AG08395 (cell line): ENCODE measurements at regions not wholly inside any gene's neighbourhood (a gene's known extent, or its start where the extent isn't known, plus 50 kb on each side); places are given as distances from the start of the nearest gene placed in this dataset.

ENCODE experiments used
- DNase-seq: peaks from one replicate; pipeline ENCODE4 v3.0.0; 2012; ENCODE audit warnings: mixed read lengths, low spot score

DNA sequence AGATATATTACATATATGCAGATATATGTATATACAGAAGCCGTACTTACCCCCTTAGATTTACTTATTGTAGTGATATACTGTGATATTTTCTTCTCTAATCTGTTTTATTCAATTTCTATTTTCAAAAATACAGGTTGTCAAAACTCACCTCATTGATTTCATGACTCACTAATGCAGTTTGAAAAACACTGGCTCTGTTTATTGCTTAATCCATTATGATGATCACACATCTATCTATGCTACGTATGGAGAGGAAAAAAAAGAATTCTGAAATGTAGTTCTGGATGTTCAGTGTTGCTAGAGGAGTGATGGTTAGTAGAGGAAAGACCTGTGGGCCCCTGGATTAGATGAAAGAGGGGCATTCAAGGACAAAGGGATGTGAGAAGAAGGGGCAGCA, 121.0 kb upstream of the RPS23 start:
- no peak for DNase-seq

DNA sequence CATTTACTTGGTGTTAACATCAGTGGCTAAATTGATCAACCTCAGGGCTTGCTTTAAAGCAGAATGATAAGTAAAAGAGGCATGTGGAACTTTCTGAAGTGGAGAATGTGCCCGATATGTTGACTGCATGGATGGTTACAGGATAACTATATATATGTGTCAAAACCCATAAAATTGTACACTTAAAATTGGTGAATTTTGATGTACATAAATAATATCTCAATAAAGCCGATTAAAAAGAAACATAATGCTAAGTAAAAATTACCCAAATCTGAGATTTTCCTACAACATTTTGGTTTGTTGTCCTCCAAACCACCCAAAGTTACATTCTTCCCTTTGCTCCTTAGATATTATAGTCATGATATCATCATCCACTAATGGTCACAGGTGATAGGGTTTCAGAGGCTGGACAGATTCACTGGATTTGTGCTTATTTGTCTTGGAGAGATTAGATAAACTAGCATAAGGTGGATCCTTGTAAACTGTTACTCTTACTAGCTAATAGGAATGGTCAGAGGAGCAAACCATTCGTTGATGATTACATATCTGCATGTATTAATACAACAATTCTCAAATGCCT, 119.7 kb upstream of the RPS23 start:
- DNase-seq: no peak

DNA sequence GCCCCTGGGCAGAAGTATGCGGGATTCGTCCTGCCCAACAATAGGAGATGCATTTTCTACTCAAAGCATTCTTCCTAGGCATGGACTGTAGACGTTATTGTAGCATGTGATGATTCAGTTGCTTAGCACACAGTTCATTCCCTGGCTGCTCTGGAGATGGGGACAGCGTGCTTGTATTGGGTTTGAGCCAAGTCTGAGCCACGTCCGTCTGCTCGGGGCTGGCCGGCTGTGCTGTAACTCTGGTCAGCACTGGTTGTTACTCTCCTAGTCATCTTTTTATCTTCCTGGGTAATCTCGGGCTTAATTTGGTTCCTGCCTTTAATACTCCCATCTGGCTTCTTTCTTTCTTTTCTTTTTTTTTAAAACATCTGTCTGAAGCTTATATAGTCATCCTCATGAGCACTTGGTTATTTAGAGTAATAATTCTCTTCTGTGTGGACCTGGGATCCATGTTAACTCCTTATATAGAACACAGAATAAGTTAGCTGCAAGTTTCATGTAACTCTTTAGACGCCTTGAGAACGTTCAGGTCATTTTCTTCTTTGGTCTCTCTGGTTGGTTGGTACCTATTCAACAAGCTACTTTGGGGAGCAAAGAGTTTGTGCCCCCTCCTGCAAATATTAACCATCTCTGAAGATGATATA, 118.8 kb upstream of the RPS23 start:
- peak; percentile 93 for DNase-seq

DNA sequence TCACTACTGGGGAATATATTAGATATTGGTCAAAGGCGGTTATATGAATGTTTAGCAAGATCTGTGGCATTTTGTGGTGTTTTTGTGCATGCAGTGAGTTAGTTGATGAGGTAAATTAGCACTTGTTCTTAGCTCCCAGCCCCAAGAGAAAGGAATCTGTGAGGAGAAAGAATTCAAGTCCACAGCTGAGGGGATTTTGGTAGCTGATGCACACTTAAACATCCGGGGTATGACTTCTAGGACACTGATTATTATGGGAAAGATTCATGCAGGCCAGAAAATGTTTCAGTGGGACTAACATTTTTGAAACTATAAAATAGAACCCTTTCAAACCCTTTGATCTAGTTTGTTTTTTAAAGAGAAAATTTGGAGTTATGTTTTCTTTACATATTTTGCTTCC, 118.2 kb upstream of the RPS23 start:
- DNase-seq: no peak

DNA sequence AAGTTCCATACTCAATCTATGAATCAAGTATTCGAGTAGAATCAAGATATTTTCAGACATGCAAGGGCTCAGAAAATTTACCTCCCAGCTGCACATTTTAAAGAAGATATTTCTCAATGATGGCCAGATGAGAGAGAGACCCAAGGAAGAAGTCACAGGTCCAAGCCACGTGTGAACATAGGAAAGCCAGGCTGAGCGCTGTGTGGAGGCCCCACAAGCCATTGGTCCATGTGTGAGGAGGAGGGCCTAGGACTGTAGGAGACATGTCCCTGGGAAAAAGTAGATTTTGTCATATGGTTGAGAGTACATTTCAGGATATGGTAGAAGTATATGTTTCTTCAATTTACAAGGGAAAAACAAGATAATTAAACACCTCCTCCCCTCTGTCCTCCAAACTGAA, 115.8 kb upstream of the RPS23 start:
- DNase-seq: no peak

DNA sequence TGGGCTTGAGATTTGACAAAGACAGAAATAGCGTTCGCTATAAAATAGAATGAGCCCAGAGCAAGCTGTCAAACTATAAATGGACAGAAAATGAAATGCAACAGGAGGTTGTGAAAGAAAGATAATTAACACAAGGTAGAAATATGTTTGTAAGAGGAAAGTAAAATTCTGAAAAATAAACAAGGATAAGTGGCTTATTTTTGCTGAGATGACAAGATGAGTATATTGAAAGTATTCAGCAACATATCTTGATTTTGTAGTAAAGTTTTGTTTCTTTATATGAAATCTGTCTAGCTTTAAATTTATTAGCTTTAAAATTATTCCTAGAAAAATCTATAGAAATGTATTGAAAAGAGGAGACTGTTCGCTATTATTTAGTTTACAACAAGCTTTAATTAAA, 111.9 kb upstream of the RPS23 start:
- no peak for DNase-seq

DNA sequence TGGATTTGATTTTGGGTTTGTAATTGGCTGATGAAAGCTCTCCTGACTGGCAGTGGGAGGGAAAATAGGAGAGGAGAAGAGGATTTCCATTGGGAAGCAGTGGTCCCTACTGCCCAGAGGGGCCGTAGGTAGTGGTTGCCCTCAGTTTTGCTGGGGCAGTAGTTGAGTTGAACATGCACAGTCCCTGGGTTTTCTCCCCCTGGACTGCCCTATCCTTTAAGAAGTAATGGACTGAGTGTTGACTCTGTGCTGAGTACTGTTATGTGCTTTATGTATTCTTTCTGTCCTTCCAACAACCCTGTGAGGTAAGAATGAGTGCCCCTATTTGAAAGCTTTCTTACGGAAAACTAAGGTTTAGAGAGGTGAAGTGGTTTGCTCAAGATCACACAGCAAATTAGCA, 111.2 kb upstream of the RPS23 start:
- no peak for DNase-seq

DNA sequence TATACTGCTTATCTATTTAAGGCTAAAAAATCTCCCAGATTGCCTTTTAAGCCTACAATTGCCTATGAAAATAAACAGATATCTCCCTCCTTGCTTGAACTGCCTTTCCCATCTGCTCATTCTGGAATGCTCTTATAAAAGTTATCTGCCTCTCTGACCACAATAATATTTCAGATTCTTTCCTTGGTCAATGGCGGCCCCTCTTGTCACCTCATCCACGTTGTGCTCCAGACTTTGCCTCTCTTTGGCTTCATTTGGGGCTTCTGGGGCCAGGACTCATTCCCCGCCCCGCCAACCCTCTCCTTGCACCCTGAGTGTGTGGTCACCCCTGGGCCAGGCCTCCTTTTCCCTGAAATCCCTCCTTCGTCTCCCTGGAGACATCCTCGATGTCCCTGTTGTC, 110.0 kb upstream of the RPS23 start:
- peak; percentile 60 for DNase-seq

DNA sequence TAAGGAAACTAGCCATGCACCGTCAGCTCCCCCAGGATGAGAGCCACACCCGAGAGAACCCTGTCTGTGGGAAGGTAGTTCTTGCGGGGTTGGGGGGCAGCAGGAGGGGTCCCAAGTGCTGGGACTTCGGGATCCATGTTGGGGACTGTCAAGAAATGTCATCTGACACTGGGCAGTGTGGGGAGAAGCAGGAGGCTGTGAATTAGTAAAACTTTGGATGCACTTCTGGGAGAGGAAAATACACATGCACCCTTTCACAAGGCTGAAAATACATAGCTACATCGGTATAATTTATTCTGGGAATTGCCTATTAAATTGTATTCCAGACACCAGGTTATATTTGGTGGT, 109.6 kb upstream of the RPS23 start:
- no peak for DNase-seq

DNA sequence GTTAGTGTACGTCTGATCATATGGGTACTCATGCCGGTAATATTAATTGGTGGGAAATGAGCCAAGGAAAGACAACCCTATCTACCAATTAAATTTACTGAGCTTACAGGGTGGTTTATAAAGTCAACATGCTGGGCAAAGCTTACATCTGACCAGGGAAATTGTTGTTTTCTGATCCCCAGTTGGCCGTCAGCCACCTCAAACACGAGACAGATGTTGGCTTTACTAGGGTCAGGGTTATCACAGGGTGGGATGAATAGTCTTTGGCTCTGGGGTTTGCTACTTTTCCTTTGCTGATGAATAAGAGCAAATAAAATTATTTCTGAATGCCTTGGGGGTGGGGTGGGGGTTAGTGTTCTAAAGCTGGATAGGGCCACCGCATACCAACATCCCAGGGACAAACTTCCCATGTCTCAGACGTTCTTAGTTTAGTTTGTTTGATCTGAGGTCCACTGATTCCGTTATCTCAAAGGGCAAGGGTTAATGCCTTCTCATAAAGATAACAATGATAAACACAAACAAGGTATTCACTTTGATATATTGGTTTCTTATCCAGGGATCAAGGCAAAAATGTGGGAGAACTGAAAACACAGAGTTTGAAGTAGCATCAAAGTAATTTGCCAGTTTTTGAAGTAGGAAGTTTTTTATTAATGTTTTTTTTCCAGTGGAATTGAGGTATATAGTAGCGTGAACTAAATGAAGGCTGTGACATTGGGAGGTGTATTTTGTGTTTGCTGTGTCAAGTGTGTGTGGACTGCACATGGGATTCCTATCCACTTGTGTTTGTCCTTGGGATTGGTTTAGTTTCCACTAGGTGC, 109.1 kb upstream of the RPS23 start:
- no peak for DNase-seq

DNA sequence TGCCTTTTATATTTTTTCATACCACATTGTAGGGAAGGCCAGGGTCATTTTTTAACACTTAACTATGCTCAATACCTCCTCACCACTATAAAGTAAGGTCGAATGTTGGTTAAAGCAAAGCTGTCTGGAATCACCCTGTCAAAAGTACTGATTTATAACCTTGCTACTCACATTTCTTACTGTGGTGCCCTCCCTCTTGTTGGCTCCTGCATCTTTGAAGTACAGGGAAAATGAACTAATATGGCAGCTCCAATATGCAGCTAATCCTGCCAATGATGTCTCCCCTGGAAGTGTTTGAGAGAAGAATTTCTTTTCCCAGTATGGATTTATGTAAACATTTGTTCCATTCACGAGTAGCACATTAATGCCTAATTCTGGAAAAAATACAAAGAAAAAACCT, 108.4 kb upstream of the RPS23 start:
- no peak for DNase-seq

DNA sequence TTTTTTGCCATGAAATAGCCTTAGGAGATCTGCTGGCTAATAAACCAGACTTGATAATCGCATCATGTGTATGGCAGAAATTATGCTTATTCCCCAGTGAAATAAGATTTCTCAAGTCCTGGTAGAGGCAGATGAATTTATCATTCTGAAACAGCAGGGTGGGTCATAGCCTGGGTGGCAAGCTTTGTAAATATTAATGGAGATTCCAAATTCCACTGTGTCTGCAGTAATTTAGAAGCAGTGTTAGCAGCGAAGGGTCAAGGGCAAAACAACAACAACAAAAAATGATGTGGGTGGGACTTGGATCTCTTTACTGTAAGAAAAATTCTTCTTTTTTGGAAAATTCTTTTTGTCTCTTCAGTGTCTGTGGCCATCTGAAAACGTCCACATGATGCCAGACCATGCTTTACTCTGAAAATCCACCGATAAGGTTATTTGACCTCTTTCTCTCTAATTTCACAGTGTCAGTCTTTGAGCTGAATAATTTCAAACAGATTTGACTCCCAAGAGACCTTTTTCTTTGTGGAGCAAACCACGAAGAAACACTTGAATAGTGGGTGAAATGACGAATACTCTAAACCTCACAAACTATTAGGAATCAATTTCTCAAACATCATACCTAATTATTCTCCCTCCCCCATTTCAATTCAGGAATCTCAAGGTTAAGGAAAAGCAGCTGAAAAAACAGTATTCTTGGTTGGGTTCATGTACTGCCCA, 106.0 kb upstream of the RPS23 start:
- DNase-seq: no peak

DNA sequence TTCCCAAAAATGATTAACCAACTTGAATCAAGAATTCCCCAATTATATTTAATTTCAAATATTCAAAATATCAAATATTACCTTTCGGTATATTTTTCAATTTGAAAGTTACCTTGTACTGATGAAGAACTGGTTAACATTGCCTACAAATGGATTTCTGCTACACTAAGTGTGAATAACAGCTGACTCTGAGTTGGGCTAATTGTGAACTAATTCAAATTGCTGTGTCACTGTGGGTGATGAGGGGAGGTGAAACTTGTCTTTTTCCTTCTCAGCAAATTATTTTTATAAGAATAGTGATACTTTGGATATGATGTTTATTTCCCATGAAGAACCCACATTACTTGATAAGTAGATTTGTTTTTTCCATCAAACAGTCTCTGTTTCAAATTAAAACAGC, 103.4 kb upstream of the RPS23 start:
- no peak for DNase-seq

DNA sequence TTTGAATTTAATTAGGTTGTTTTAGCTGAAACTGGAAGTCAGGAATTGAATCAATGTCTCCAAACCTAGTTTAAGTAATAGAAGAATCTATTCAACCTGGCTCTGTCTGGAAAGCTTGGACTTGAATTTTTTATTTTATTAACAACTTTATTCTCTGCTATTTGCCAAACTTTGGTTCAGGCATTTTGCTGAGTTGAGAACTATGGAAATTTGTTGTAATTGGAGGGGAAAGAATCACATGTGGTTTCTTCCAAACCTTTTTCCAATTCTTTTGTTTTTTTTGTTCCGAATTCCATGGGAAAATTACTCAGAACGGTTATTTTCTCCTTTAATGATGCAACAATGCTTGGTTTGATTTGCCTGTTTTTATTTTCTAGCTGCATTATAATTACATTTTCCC, 98.2 kb upstream of the RPS23 start:
- DNase-seq: no peak

DNA sequence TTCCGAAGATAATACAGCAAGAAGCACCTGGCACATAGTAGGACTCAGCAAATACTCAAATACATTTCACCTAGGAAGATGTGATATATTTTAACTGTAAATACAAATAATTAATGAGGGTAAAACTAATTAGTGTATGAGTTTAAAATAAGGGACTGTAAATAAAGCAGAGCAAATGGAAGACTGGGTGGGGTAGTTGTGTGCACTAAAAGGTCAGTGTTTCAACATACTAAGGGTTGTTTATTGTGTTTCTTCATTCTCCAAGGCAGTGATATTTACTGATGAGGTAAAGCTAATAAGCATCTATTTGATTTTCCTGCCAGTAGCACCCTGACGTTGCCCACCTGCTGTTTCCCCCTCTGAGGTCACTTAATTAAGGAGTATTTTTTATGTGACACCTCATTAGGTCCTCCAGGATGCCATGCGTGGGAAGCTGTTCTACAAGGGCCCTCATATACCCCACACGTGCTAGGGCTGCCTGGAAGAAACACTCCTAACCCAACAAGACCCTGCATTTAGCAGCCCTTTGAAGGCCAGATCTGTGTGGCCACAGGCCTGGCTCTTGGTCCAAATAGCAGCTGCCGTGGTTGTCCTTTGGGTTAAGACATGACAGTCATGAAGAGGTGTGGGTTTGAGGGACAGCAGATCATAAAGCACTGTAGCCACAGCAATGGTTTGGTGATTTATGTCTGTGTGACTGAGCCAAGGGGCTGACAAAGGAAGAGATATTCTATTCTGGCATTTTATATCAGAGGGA, 97.5 kb upstream of the RPS23 start:
- DNase-seq: no peak

DNA sequence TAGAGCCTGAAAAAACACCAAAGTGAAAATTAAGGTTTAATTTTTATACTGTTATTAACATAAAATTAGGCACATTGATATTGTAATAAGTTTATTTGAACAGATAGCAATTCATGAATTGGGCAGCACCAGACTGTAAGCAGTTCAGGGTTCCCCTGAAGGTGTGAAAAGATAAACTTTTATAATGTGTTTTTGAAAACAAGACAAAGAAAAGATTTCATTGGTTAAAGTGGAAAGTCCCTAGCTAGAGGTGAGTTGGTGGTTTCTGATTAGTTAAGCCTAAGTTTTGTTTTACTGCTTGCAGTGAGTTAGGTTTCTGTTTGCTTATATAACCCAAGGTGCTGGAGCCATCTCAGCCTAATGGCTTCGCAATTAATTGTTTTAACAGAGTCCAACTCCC, 96.5 kb upstream of the RPS23 start:
- DNase-seq: no peak

DNA sequence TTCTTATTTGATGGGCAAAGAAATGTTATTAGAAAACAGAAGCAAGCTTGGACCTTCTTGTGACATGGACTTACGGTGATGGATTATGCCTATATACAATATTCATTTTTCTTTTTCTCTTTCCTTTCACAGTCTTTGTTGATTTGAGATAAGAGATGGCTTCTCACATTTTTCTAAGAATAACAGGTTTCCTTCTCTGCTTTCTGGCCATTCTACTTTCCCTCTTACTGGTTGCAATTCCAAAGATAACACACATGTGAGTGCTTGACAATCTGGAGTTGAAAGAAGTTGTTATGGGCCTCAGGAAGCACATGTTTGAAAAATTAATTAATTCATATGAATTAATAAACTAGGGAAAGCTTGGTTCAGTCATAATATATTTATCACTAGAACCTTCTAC, 89.8 kb upstream of the RPS23 start:
- no peak for DNase-seq

DNA sequence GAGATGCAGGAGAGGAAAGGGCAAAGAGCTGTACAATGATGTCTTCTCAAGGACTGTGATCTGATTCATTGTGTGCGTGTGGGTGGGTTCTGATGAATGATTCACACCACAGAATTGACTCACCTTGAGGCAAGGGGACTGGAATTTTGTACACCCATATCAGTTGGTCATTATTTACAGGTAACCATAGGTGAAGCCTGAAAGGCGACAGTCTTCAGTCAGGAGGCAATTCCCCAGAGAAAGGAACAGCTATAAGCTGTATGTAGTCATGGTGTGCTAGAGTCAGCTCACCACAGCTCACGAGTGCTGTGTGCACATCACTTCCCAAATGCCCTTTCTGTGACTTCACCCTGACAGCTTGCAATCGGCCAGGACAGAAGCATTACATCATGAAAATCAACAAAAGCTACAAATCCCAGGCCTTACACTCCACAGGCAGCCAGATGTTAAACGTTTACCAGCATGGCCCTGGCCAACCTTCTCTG, 87.6 kb upstream of the RPS23 start:
- peak; percentile 35 for DNase-seq

DNA sequence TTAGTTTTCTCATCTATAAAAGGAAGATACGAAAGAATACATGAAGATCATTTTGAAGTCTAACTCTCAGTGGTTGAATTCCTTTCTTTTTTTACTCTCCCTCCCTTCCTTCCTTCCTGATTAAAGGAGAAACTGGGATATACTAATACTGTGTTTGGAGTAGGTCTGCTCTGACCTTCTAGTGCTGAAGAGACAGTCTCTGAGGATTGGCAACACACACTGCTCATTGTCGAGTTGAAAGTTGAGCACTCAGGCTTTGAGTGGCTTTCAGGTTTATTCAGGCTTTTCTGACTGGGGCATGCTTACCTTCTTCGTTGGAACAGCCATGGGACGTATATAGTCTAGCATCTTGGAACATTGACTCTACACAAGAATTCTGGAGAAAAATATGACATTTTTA, 86.9 kb upstream of the RPS23 start:
- DNase-seq: no peak

DNA sequence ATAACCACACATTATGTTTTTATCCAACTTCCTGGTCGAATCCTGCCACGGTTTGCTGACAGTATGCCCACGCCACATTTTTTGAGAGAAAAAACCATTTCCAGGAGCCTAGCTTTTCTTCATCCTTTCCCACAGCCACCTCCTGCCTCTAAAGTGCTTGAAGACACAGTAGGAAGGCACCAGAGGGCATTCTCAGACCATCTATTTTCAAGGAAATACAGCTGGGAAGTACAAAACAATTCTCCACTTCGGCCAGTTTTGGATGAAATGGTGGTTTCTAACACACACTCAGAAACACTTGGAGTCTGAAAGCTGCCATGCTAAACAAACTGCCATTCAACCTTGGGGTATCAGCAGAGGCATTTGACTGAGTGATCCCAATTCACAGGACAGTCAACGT, 86.3 kb upstream of the RPS23 start:
- DNase-seq: peak; percentile 74

DNA sequence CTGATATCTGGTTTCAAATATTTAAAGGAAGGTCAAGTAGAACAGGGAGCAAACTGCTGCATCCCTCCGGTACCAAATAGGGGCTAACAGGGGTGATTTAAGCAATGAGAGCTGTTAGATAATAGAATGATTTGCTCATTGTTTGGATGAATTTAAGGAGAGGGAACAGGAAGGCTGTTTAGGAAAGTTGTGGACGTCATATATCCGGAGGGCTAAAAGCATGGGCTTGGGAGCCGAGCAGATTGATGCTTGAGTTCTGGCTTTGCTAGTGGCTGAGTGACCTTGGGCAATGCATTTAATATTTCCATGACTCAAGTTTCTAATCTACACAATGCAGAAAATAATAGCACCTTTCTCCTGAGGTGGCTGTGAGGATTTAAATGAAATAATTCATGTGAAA, 85.4 kb upstream of the RPS23 start:
- DNase-seq: no peak

DNA sequence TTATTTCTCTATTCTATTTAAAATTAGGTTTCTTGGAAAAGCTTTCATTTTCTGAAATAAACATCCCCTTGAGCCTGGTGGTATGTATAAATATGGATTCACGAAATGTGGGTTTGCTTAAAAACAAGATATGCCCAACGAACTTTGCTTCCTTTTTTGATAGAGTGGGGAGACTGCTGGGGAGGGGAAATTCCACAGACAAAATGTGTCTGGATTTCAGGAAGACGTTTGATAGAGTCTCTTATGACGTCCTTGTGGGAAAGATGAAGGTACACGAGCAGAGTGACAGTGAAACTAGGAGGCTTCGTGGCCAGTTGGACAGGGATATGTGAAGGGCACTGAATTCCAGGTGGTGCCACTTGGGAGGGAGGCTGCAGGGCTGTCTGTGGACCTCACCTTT, 84.5 kb upstream of the RPS23 start:
- DNase-seq: no peak
